GM19438 (cell line): ENCODE measurements at regions not wholly inside any gene's neighbourhood (a gene's known extent, or its start where the extent isn't known, plus 50 kb on each side); places are given as distances from the start of the nearest gene placed in this dataset.
"Not testable (repeated sequence)": the region's sequence is repeated elsewhere in the genome, so short reads cannot be mapped to it uniquely, and the experiment has no call there.

Experiments used
- ATAC-seq: cut with Tn5 transposase; IDR thresholded peaks from one replicate; pipeline ENCODE4 v1.9.1; 2021; ENCODE audit warnings: low read depth; ENCODE audit not compliant: unreplicated experiment

DNA sequence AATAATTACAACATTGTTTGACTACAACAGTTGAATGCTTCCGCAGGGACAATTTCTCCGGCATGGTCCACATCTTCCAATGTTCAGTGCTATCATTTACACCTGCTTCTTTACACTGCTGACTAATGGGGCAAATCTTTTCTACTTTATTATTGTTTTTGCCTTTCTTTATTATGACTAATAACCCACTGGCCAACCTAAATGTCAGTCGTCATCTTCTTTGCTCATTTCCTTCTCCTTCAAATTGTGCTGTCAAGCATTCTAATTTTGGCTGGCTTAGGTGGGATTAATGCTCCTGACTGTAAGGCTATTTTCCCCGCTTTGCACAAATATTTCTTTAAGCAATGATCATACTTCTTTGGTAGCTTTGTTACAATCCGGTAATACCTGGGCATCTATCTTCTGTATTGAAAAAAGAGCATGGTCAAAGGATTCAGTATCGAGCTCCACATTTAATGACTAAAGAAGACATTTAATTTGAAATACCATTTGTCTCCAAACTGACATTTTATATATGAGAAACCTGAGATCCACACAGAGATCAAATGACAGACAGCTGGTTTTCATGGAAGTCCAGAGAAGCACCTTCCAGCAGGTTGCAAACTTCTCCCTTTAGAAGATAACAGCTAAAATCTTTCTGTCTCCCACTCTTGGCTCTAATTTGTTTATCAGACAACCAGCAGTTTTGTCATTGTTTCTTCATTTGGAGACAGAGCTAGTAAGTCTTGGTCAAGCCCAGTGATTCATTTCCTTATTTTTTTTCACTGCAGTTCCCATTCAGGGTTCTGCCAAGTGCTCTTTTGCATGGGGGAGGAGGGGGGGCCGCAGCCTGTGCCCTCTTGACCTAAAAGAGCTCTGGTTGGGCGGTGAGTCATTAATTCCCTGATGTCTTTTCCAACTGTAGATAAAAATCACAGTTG is 132.9 kb downstream of the SOCS6 start:
- no peak for ATAC-seq

DNA sequence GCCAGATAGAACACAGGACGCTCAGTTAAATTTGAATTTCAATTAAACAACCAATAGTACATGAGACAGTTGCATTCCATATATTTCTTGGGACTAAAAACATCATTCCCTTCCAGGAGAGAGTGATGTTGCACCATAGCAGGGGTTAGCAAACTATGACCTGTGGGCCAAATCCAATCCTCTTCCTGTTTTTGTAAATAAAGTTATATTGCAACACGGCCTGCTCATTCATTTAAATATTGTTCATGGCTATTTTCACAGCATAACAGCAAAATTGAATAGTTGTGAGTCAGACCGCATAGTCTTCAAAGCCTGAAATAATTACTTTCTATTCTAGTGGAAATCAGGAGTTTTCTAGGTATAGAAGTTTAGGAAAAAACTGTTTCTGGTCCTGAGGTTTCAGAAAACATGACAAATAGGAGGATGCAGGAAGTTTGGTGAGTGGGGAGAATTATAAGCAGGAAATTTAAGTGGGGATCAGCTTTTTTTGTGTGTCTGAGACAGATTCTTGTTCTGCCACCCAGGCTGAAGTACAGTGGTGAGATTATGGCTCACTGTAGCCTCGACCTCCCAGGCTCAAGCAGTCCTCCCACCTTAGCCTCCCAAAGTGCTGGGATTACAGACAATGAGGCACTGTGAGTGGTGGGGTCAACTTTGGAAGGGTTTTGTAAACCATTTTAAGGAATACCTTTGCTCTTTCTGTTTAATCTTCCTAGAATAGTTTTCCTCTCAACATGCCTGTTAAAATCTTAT is 131.5 kb downstream of the SOCS6 start:
- no peak for ATAC-seq

DNA sequence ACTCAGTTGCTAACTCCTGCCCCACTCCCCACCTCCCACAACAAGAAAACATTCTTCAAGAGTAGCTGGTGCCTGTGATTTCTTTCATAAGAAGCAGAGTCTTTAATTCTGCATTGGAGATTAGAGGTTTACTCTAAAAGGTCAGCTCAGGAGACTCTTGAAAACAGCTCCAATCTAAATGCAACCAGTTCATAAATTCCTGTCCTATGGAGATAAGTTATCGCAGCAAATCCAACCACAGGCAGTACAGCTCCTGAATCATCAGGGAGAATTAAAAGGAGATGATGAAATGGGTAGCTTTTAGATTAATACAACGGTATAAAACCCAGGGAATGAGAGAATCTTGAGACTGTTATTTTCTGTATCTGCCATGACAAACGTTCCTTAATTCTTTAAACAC is 130.7 kb downstream of the SOCS6 start:
- ATAC-seq = no peak

DNA sequence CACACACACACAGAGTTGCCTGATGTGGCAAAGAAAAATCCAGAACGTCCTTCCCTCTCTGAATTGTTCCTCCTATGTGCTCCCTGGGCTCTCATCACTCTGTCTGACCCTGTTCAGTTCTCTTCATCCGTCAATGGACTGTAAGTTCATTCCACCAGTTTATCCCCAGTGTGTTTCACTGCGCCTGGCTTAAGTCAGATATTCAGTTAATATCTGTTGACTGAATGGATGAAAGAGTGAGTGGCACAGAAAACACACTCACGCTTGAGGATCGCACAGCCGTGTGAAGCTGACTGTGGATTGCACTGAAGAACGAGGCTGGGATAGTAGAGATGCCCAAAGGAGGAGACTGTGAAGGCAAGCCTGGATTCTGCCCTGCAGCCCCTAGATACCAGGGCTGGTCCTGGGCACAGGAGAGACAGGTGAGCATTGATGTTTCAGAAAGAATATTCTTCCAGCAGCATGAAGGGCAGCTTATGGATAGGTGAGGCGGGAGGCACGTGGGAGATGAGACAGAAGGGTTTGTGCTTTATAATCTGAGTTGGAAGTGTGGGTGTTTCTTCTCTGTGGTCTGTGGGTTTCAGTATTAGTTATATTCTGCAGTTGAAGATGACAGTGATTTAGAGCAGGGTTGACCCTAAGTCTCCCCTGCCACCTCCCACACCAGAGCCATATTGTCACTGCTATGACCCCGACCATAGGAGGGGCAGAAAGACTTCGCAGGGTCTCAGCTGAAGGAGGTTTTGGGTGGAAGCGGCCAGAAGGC is 129.9 kb downstream of the SOCS6 start:
- ATAC-seq = peak; percentile 98

DNA sequence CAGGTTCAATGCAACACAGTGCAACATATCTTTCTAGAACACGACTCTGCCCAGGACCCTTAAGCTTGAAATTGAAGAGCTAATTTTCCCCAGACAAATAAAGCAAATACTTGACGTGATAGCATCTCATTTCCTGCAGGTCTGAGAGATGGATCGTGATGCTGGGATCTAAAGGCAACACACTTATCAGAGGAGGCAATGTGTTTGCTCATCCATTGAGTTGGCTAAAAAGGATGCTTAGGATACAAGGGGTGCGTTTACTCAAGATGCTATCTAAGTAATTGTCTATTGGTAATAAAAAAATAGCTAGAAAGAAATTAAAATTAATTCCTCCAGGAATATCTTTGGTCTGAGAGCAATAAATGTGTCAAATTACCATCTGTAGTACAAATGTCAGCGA is 129.0 kb downstream of the SOCS6 start:
- no peak for ATAC-seq

DNA sequence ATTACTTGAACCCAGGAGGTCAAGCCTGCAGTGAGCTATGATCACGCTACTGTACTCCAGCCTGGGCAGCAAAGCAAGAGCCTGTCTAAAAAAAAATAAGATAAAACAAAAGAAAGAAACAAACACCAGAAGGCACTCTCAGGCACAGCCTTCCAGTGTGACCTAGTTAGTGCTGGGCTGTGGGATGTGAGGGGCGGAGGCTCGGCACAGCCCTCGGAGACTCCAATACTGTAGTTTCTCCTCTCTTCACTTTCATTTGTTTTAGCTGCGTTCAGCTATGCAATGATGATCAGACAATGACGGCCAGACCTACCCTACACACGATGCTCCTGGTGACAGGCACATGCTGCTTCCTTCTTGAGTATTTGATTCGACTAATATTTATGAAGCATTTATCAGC is 127.7 kb downstream of the SOCS6 start:
- ATAC-seq = no peak

DNA sequence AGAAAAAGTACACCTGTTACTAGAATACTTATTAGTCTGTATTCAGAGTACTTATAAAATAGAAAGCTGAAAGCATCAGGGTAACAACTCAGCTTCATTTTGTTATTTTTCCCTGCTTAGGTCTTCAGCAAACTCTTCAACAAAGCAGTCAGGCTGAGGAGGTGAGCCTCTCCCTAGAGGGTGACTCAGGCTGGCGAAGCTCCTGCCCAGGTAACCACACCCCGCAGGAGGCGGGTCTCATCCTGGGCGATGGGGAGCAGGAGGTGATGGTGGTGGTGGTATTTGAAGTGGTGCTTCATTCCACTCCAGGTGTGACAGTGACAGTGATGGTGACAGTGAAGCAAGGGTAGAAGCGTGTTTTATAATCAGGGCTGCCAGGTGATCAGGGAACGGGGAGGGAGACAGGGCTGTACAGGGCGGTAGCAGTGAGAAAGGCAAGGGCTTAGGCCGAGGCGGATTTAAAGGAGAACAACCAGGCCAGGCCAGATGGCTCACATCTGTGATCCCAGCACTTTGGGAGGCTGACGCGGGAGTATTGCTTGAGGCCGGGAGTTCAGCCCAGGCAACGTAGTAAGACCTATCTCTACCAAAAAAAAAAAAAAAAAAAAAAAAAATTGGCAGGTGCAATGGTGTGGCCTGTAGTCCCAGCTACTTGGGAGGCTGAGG is 127.1 kb downstream of the SOCS6 start:
- no peak for ATAC-seq

DNA sequence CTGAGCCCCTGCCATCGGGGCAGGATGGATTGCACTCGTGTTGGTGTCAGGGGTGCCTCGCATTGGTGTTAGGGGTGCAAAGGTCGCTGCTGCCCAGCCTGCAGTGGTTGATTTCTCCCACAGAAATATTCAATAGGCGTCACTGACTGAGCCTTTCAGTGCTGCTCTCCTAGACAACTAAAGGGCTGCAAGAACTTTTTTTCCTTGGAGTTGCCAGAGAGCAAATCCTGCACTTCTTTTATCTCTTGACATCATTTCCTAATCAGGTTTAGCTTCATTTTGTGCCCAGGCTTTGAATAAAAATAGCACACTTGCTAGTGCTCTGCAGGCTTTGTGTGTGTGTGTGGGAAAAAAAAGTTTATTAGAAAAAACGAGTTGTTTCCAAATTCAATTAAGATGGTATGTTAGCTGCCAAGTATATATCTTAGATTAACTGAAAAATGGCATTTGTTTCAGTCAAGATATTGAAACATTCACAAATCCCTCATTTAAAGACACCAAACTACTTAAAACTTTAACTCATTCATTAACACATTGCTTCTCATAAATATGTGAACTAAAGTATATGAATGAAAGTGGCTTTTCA is 125.6 kb downstream of the SOCS6 start:
- ATAC-seq = no peak

DNA sequence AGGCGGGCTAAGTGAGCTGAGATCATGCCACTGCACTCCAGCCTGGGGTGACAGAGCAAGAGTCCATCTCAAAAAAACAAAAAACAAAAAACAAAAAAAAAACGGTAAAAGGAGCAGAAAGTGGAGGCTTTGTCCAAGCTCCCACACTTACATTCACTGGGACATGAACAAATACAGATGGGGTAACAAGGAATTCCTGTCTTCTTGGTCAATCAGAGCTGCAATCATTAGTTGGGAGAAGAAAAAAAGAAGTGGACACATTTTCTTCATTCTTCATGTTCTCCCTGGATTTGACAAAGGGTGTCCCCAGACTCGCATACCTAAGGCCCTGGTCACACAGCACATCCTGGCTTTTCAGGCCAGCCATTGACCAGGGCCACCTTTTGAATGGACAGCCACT is 124.6 kb downstream of the SOCS6 start:
- no peak for ATAC-seq

DNA sequence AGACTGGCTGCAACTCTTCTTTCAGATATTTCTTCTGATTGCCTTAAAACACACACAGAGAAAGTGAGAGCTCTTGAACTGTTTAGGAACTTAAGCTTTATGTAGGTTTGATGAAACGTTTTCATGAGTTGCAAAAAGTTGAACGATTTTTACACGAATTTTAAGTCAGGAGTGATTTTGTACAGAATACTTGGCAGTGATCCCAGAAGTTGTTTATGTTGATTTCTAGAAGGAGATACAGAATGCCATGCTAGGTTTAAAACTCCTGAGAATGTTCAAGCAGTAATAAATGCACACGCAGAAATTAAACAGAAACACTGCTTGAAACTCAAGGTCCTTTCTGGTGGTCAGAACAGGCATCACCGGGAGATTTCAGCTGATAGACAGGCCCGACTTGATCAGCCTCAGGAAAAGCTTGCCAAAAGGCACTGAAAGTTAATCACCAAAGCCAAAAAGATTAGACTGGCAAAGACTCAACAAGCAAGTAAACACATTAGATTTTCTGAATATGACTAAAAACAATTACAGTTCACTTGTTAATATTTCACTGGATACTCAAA is 123.1 kb downstream of the SOCS6 start:
- no peak for ATAC-seq

DNA sequence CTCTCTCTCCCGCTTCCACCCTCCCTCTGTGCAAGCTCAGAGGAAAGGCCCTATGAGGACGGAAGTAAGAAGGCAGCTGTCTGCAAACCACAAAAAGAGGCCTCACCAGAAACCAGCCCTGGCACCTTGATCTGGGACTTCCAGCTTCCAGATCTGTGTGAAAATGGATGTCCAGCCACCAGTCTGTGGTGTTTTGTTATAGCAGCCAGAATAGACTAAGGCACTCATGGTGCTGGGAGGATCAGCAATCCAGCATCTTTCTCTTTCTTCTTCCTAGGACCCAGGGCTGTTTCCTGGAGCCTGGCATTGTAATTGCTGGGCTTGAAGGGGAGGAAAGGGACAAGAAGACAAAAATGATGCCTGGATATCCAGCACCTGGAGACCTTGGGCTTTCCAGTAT is 122.5 kb downstream of the SOCS6 start:
- ATAC-seq = no peak

DNA sequence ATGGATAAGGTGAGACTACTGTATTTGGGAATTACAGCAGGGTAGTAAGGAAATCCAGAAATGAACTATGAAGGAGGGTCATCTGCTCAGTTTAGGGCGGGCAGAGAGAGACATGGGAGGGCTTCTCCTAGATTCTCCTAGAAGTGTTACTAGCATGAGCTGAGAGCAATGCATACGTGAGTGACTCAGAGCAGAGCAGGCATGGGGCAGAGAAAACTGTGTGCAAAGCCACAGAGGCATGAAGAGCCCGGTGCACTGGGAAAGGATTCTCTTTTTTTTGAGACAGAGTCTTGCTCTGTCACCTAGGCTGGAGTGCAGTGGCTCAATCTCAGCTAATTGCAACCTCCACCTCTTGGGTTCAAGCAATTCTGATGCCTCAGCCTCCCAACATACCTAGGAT is 116.2 kb downstream of the SOCS6 start:
- ATAC-seq = no peak

DNA sequence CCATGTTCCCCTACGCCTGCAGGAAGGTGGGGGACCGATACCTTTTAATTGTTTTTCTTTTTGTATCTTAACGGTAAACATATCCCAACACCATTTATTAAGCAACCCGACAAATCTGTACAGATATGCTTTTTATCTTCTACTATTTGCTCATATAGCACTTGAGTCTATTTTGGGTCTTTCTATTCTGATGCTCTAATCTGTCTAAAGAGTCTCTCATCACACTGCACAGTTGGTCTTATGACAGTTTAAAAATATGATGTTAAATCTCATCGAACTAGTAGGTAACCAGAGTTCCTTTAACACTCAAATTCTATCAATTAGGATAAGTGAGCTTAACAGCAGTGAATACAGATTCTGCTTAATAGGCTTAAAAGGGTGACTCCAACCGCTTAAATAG is 111.6 kb downstream of the SOCS6 start:
- ATAC-seq = no peak

DNA sequence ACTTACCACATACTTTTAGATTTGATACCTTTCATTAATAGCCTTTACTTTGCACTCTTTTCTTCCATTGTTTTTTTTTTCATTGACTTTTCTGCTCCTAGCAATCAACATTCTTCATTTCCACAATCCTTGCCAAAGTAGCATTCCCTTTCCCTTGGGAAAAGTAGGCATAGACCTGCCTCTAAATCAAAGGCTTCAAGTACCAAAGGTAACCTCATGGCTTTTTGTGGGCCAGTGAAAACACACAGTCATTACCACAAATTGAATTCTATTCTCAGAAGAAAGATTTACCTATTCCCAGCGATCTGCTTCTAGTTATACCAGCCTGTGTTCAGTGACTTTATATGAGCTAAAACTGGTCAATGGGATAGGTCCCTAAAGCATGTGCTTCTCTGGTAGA is 109.2 kb downstream of the SOCS6 start:
- ATAC-seq = no peak

DNA sequence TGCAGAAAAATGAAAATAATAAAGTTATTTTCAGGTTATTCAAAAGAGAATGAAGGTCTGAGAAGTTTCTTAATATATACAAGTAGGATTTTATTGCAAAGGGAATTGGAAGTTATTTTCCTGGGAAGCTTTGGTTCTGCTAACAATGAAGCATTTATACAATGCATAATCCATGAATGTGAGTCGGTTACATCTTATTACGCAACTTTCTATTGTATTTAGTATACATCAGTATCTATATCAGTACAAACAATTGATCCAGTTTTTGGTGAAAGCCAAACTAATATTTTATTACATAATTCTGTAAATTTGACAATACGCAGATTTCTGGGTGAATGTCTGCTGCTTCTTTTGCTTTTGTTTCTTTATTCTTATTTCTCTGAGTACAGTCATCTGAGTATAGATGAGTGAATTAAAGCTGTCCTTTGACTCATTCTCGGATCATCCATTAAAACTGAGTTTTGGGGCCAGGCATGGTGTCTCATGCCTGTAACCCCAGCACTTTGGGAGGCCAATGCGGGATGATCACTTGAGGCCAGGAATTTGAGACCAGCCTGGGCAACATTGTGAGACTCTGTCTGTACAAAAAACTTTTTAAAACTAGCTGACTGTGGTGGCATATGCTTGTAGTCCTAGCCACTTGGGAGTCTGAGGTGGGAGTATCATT is 108.5 kb downstream of the SOCS6 start:
- no peak for ATAC-seq

DNA sequence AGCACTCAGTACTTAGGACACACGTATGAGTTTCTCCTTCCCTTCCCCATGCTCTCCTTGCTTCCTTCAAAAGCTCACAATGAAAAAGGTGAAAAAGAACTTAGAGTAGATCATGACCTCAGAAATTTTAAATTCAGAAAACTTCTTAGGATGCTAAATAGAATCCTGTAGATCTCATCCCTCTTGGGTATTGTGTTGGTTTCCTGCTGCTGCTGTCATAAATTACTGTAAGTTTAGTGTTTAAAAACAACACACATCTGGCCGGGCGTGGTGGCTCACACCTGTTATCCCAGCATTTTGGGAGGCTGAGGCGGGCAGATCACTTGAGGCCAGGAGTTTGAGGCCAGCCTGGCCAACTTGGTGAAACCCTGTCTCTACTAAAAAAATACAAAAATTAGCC is 106.9 kb downstream of the SOCS6 start:
- ATAC-seq = not testable (repeated sequence)

DNA sequence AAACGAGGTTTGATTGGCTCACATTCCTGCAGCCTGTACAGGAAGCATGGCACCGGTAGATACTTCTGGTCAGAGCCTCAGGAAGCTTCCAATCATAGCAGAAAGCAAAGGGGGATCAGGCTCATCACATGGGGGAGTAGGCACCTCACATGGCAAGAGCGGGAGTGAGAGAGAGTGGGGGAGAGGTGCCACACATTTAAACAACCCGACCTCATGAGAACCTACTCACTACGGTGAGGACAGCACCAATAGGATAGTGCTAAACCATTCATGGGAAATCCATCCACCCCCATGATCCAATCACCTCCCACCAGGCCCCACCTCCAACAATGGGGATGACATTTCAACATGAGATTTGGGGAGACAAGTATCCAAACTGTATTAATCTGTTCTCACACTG is 105.8 kb downstream of the SOCS6 start:
- no peak for ATAC-seq

DNA sequence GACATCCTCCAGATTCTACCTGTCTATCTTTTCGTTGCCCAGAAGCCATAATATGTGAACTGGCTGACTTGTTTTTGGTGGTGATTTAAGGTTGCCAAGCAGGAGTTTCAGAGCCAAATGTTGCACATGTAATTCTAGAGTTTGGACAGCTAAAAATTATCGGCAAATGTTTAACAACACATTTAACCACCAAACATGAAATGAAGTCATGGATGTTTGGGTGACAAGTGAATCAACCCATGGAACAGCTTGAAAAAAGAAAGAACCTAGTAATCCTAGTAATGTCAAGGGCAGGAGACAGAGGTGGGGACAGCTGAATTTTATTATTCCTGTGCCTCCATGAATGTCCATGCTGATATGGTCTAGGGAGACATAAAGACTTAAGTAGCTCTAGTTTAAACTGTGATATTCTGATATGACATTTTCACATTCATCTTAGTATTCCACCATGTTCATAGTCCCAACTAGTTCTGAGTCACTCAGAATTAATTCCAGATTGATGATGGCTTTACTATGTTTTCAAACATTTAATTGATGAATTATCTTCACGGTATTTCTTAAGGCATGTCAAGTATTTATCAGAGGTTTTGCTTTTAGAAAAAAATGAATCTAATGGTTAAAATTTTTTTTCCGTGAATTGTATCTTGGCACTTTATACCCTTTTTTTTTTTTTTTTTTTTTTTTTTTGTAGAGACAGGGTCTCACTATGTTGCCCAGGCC is 101.7 kb downstream of the SOCS6 start:
- ATAC-seq = no peak

DNA sequence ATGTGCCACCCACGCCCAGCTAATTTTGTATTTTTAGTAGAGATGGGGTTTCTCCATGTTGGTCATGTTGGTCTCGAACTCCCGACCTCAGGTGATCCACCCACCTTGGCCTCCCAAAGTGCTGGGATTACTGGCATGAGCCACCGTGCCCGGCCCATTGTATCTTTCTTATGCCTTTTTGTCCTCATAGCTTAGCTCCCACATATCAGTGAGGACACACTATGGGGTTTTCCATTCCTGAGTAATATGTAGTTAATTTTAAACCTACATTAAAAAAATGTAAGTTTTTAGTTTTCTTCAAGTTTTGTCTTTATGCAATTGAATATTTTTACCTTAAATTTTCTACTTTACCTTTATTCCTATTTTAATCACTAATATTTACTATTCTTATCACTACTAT is 100.2 kb downstream of the SOCS6 start:
- not testable (repeated sequence) for ATAC-seq
